HG03378 (cell line): ENCODE measurements at regions not wholly inside any gene's neighbourhood (a gene's known extent, or its start where the extent isn't known, plus 50 kb on each side); places are given as distances from the start of the nearest gene placed in this dataset.
"Not testable (repeated sequence)": the region's sequence is repeated elsewhere in the genome, so short reads cannot be mapped to it uniquely, and the experiment has no call there.

ENCODE experiments used
- ATAC-seq: cut with Tn5 transposase; IDR thresholded peaks from one replicate; pipeline ENCODE4 v1.9.1; 2021; ENCODE audit warnings: mild to moderate bottlenecking, moderate library complexity; ENCODE audit not compliant: unreplicated experiment

GRCh38 chr1:172833954-172834353 lies 175.1 kb downstream of the FASLG start:
- no peak for ATAC-seq

- no peak for ATAC-seq
Observed at GRCh38 chr1:172834609-172835008, 175.7 kb downstream of the FASLG start.

- ATAC-seq, result no peak
Observed at GRCh38 chr1:172835834-172836233, 176.9 kb downstream of the FASLG start.

- ATAC-seq, result no peak
Observed at GRCh38 chr1:172837816-172838679, 179.1 kb downstream of the FASLG start.

- ATAC-seq, result no peak
Observed at GRCh38 chr1:172838680-172839313, 179.9 kb downstream of the FASLG start.

GRCh38 chr1:172839639-172840038 lies 180.7 kb downstream of the FASLG start:
- ATAC-seq, result not testable (repeated sequence)

- ATAC-seq, result no peak
Observed at GRCh38 chr1:172843444-172843843, 184.5 kb downstream of the FASLG start.

GRCh38 chr1:172845371-172845770 lies 186.5 kb downstream of the FASLG start:
- ATAC-seq, result peak; percentile 71

- ATAC-seq, result no peak
Observed at GRCh38 chr1:172845865-172846264, 187.0 kb downstream of the FASLG start.

GRCh38 chr1:172847814-172848213 lies 188.9 kb downstream of the FASLG start:
- ATAC-seq, result not testable (repeated sequence)

GRCh38 chr1:172849653-172850052 lies 190.8 kb downstream of the FASLG start:
- no peak for ATAC-seq

GRCh38 chr1:172851077-172851476 lies 192.2 kb downstream of the FASLG start:
- ATAC-seq, result no peak

- no peak for ATAC-seq
Observed at GRCh38 chr1:172851856-172852255, 193.0 kb downstream of the FASLG start.

GRCh38 chr1:172855983-172856382 lies 194.8 kb downstream of the TNFSF18 start:
- ATAC-seq, result not testable (repeated sequence)

GRCh38 chr1:172863031-172863430 lies 187.7 kb downstream of the TNFSF18 start:
- ATAC-seq, result no peak

GRCh38 chr1:172867216-172867818 lies 183.4 kb downstream of the TNFSF18 start:
- ATAC-seq, result no peak

- no peak for ATAC-seq
Observed at GRCh38 chr1:172870901-172871606, 179.7 kb downstream of the TNFSF18 start.

- no peak for ATAC-seq
Observed at GRCh38 chr1:172874950-172875349, 175.8 kb downstream of the TNFSF18 start.

GRCh38 chr1:172875892-172876291 lies 174.8 kb downstream of the TNFSF18 start:
- ATAC-seq, result no peak

- no peak for ATAC-seq
Observed at GRCh38 chr1:172882385-172882784, 168.4 kb downstream of the TNFSF18 start.

- ATAC-seq, result no peak
Observed at GRCh38 chr1:172882791-172883386, 167.9 kb downstream of the TNFSF18 start.
